ES-I3 (cell line): ENCODE measurements at regions not wholly inside any gene's neighbourhood (a gene's known extent, or its start where the extent isn't known, plus 50 kb on each side); places are given as distances from the start of the nearest gene placed in this dataset.

Source experiments
- H3K36me3 ChIP-seq: 2 replicates; pipeline ENCODE4 v1.6.1; 2013; ENCODE audit warnings: mild to moderate bottlenecking, low read length, control low read depth, moderate library complexity; ENCODE audit not compliant: insufficient read depth
- H3K4me1 ChIP-seq: 2 replicates; pipeline ENCODE4 v1.6.1; 2013; ENCODE audit warnings: mild to moderate bottlenecking, control low read depth, low read length; ENCODE audit not compliant: insufficient read depth
- H3K9ac ChIP-seq: 2 replicates; pipeline ENCODE4 v1.6.1; 2013; ENCODE audit warnings: low read depth, mild to moderate bottlenecking, low read length, moderate library complexity
- H3K9me3 ChIP-seq: 2 replicates; pipeline ENCODE4 v1.6.1; 2013; ENCODE audit warnings: mild to moderate bottlenecking, low read length, moderate library complexity; ENCODE audit not compliant: control insufficient read depth, insufficient read depth

DNA sequence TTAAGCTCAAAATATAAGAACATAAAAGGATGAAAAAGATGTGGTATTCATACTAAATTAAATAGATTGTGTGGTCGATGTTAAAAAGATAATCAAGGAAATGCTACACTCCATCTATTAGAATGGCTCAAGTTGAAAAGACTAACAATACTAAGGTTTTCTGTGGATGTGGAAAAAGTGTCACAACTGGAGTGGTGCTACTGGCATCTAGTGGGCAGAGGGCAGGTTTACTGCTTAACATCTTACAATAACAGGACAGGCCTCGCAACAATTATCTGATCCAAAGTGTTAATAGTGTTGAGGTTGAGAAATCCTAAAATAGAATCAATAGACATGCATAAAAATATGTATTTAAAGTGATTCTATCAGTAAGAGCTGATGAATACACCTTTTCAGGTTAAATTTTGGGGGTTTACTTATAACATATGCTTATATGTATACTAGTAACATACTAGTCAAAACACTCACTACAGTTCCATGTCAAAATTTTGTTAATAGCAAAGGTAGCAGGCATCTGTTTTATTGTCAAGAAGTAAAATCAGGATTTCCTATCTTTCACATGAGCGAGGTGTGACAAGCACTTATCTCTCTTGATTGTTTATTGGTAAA, 91.5 kb upstream of the TMEFF2 start:
- Histone ChIP-seq H3K9ac (no peak overlapping the region), H3K36me3 (no peaks in the 10 kb centered on the region), H3K4me1 (no peaks in the 10 kb centered on the region), H3K9me3 (no peaks in the 10 kb centered on the region)

DNA sequence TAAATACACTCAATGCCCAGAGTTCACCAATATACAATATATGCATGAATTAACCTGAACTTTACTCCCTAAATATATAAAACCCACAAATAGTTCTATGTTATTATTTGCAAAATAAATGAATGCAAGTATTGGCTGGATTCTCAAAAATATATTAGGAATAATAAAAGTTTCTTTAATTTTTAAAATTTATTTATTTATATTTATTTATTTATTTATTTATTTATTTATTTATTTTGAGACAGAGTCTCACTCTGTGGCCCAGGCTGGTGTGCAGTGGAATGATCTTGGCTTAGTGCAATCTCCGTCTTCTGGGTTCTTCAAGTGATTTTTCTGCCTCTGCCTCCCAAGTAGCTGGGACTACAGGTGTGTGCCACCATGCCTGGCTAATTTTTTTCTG, 88.7 kb upstream of the TMEFF2 start:
- Histone ChIP-seq H3K4me1 (no peaks in the 10 kb centered on the region), H3K9me3 (no peaks in the 10 kb centered on the region), H3K9ac (no peak overlapping the region), H3K36me3 (no peaks in the 10 kb centered on the region)

DNA sequence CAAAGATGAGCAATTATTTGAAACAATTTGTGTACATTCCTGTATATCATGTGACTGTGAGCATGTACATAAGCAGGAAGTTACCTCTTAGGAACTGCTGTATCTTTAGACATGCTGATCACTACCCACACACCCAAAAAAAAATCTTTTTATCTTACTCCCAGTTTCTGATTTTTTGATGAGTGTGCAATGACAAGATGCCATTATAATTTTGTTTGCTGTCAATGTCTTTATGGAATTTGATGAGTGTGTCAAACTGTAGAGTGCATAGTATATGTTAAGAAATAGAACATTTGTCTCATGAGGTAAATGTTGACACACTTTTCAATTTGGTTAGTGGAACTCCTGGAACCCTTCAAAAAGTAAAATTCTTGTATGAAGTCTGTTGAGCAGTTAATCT, 84.0 kb upstream of the TMEFF2 start:
- Histone ChIP-seq H3K9me3 (no peaks in the 10 kb centered on the region), H3K4me1 (peaks cover 6% of the 10 kb centered on the region; the same call in 1 of the 2 replicates), H3K36me3 (no peaks in the 10 kb centered on the region), H3K9ac (no peak overlapping the region)

DNA sequence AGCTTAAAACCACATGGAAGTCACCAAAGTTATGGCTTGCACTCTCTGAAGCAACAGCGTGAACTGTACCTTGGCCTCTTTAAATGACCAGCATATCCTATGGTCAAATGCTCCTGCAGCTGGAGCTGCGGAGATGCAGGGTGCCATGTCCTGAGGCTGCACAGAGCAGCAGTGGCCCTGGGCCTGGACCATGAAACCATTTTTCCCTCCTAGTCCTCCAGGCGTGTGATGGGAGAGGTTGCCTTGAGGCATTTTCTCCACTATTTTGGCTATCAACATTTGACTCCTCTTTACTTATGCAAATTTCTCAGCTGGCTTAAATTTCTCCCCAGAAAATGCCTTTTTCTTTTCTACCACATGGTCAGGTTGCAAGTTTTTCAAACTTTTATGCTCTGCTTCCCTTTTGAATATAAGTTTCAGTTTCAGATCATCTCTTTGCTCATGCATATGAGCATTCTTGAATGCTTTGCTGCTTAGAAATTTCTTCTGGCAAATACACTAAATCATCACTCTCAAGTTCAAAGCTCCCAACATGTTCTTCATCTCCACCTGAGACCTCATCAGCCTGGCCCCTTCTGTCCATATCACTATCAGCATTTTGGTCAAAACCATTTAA, 82.9 kb upstream of the TMEFF2 start:
- H3K9me3 ChIP-seq, result no peaks in the 10 kb centered on the region
- peaks cover 6% of the 10 kb centered on the region; the same call in 1 of the 2 replicates for H3K4me1 ChIP-seq
- no peak overlapping the region for H3K9ac ChIP-seq

DNA sequence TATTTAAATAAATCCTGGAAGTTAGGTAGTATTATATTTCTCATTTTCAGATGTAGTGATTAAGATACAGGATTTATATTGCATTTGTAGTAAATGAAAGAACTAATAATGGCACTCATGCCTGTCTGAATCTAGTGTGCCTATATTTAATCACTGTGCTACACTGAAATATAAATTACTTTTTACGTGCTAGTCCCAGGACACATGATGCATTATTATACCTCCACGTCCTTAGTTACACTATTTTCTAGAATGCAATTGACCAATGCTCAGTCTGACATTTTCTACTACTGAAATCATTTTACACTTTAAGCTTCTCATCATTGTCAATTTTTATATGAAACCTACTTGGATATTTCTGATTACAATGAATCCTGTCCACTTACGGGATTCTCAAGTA, 80.9 kb upstream of the TMEFF2 start:
- Histone ChIP-seq H3K36me3 (no peaks in the 10 kb centered on the region), H3K9ac (no peak overlapping the region), H3K4me1 (peaks cover 6% of the 10 kb centered on the region; the same call in 1 of the 2 replicates), H3K9me3 (no peaks in the 10 kb centered on the region)

More for the DNA sequence above, 82.9 kb upstream of the TMEFF2 start:
- no peaks in the 10 kb centered on the region for H3K36me3 ChIP-seq

DNA sequence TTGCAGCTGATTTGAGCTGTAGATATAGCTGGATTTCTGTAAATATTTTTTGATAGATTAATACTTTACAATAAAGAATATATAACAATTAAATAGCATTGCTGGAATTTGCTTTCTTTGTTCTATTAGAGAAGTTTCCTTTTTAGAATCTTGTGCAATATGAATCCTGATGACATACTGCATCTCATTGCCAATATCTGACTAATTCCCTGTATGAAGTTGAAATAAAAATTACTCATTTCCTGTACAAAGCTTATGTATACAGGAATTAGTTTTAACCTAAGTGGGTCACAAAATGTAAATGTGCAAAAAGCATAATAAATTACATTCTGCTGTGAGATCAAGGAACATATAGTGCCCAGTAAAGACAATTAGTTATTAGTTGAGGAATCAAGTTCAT, 72.8 kb upstream of the TMEFF2 start:
- no peaks in the 10 kb centered on the region for H3K4me1 ChIP-seq
- no peaks in the 10 kb centered on the region for H3K9me3 ChIP-seq
- H3K36me3 ChIP-seq, result no peaks in the 10 kb centered on the region
- H3K9ac ChIP-seq, result no peak overlapping the region

DNA sequence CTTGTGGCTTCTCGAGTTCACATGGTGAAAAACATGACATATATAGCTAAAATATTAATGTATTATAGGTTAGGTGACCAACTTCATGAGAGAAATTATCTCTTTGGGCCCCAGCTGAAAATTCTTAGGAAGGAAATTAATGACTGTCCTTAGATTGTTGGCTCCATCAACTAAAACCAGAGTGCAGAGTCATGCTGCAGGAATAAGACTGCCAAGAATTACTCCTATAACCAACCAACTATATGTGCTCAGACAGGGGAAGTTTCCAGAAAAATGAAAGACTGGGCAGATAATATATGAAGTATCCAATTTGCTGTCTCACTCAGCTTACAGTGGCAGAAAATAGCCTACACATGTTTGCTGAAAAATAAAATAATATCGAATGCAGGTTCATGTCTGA, 71.0 kb upstream of the TMEFF2 start:
- Histone ChIP-seq H3K4me1 (no peaks in the 10 kb centered on the region), H3K36me3 (no peaks in the 10 kb centered on the region), H3K9me3 (no peaks in the 10 kb centered on the region), H3K9ac (no peak overlapping the region)

DNA sequence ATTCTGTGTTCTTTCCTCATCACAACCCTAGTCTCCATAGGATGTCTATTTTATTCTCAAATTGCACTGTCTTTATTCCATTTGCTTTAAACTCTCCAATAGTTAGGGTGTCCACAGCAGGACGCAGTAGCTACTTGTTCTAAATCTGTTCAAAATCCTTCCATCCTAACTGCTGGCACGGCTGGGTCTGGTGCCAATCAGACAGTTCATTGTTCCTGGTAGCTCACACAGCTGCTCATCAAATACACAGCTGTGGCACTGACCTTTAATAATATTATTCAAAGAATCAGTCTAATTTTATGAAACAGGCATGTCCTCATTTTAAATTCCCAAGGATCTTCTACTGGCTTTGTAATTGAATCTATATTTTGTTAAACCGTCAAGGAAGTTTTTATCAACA, 59.7 kb upstream of the TMEFF2 start:
- no peaks in the 10 kb centered on the region for H3K4me1 ChIP-seq
- no peaks in the 10 kb centered on the region for H3K9me3 ChIP-seq
- no peaks in the 10 kb centered on the region for H3K36me3 ChIP-seq
- no peak overlapping the region for H3K9ac ChIP-seq

DNA sequence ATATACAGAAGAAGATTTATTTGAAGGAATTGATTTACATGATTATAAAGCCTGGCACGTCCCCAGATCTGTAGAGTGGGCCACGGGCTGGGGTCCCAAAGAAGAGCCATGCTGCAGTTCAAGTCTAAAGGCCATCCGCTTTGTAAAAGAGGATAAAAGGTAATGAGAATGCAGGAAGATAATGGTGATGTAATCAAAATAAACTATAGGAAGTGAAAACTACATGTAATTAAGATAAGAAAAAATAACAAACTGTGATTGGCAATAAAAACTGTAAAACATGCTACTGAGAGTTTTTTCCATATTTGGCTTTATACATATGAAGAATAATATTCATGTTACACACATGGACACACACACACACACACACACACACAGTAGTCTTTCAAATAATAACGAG, 59.0 kb upstream of the TMEFF2 start:
- H3K36me3 ChIP-seq, result no peaks in the 10 kb centered on the region
- no peaks in the 10 kb centered on the region for H3K9me3 ChIP-seq
- no peak overlapping the region for H3K9ac ChIP-seq
- no peaks in the 10 kb centered on the region for H3K4me1 ChIP-seq

DNA sequence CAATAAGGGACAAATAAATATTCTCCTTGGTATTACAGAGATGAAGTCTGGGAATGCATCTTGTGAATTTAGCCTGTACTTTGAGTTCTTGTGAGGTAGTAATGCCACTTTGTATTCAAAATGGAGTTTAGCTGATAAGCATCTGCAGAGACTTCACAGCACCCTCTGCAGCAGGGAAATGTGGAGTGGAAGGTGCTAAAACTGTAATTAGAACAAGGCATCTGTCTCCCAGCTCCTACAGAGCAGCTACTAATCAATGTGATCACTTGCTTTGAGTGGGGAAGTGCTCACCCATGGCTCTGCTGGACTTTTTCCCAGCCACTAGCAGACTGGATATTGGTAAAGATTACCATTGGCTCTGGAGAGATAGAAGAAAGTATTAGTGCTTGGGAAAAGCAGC, 56.2 kb upstream of the TMEFF2 start:
- no peaks in the 10 kb centered on the region for H3K4me1 ChIP-seq
- no peaks in the 10 kb centered on the region for H3K36me3 ChIP-seq
- H3K9me3 ChIP-seq, result no peaks in the 10 kb centered on the region
- H3K9ac ChIP-seq, result no peak overlapping the region

DNA sequence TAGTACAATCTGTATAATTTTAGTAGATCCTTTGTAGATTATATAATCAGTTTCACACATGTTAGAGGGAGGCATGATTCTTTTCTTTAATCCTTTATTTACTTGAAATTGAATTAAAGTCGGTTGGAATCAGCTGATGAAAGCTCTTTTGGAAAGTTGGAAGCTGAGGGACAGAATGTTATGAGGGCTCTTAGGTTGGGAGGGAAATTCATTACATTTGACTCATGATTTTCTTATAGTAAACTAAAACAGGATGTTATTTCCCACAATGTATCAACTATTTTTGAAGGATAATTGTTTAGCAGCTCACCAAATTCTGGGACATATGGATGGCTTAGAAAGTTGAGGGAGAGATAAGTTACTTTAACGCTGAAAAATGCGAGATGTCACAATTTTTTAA, 52.7 kb upstream of the TMEFF2 start:
- no peak overlapping the region for H3K9ac ChIP-seq
- H3K36me3 ChIP-seq, result no peaks in the 10 kb centered on the region
- H3K4me1 ChIP-seq, result no peaks in the 10 kb centered on the region
- H3K9me3 ChIP-seq, result no peaks in the 10 kb centered on the region

DNA sequence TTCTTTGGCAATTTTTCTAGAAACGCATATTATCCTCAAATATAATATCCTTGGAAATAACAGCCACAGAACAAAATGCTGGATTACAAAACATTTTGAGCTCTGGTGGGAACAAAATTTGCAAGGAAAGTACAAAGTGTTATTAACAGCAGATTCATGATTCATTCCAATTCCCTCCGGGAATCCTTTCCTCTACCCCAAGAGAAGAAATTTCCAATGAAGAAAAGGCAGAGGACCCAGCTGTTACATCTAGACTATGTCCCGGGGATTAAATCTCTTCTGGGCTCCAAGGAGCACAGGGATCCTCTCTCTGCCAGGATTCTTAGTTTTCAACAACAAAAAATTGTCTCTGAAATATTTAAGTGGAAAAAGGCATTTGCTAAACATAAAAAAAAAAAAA, 51.6 kb upstream of the TMEFF2 start:
- H3K36me3 ChIP-seq, result no peaks in the 10 kb centered on the region
- H3K9me3 ChIP-seq, result no peaks in the 10 kb centered on the region
- H3K4me1 ChIP-seq, result no peaks in the 10 kb centered on the region
- H3K9ac ChIP-seq, result no peak overlapping the region

DNA sequence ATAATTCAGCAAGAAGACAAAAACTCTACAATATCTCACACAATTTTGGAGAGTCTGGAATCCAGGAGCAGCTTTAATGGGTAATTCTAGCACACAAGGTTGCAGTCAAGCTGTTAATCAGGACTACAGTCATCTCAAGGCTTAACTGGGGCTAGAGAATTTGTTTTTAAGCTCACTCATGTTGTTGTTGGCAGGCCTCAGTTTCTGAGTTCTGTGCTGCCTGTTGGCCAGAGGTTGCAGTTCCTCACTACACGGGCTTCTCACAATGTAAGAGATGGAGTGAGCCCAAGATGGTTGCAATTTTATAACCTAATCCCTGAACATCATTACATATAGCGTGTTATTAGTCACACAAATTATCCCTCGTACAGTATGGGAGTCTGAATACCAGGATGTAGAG, 50.6 kb upstream of the TMEFF2 start:
- Histone ChIP-seq H3K4me1 (no peaks in the 10 kb centered on the region), H3K36me3 (no peaks in the 10 kb centered on the region), H3K9me3 (no peaks in the 10 kb centered on the region), H3K9ac (no peak overlapping the region)
